IMR-90 (cell line): ENCODE measurements at regions not wholly inside any gene's neighbourhood (a gene's known extent, or its start where the extent isn't known, plus 50 kb on each side); places are given as distances from the start of the nearest gene placed in this dataset.

ENCODE experiments used
- ATAC-seq: fragments of 200-7000 bp; cut with Tn5 transposase; 2 replicates; pipeline ENCODE4 v1.9.1; 2020; ENCODE audit warnings: low read depth, mild to moderate bottlenecking, moderate library complexity
- BruUV-seq: library from RNA; stranded (reverse); fragments of 400-500 nt; replicated peaks from 2 replicates; lab custom pipeline; 2021; lab: Mats Ljungman, UMichigan
- CTCF ChIA-PET: fragments of 300-600 bp; formaldehyde crosslinking; extraction: SDS; loops from one replicate; lab custom pipeline; 2021; ENCODE audit warnings: antibody characterized with exemption; lab: Yijun Ruan, JAX
- POLR2A ChIA-PET: fragments of 300-600 bp; sonication (Branson Sonifier 250); formaldehyde crosslinking; loops from one replicate; lab custom pipeline; 2022; ENCODE audit warnings: antibody characterized with exemption; ENCODE audit not compliant: unreplicated experiment; lab: Charles Lee
- DNase-seq: peaks from one replicate; pipeline ENCODE4 v3.0.0; 2013
- H2AFZ ChIP-seq: replicated peaks from 2 replicates; pipeline ENCODE3; 2013; ENCODE audit warnings: low read length, mild to moderate bottlenecking; ENCODE audit not compliant: poor library complexity
- H2AK5ac ChIP-seq: 2 replicates; pipeline ENCODE4 v1.6.1; 2013; ENCODE audit warnings: low read depth, low read length, inconsistent platforms
- H2AK9ac ChIP-seq: replicated peaks from 2 replicates; pipeline ENCODE3; 2013; ENCODE audit warnings: mild to moderate bottlenecking, low read depth, low read length, moderate library complexity; ENCODE audit not compliant: poor library complexity
- H2BK120ac ChIP-seq: 2 replicates; pipeline ENCODE4 v1.6.1; 2013; ENCODE audit warnings: low read depth, low read length, inconsistent platforms
- H2BK15ac ChIP-seq: 3 replicates; pipeline ENCODE4 v1.6.1; 2013; ENCODE audit warnings: low read depth, low read length, inconsistent platforms
- H2BK20ac ChIP-seq: 2 replicates; pipeline ENCODE4 v1.6.1; 2013; ENCODE audit warnings: low read depth, mild to moderate bottlenecking, inconsistent platforms, low read length, moderate library complexity
- H2BK5ac ChIP-seq: 2 replicates; pipeline ENCODE4 v1.6.1; 2013; ENCODE audit warnings: mild to moderate bottlenecking, low read depth, low read length, inconsistent platforms; ENCODE audit not compliant: poor library complexity, severe bottlenecking
- H3K14ac ChIP-seq: replicated peaks from 2 replicates; pipeline ENCODE4 v1.6.1; 2013; ENCODE audit warnings: low read depth, low read length, inconsistent platforms
- H3K18ac ChIP-seq: 2 replicates; pipeline ENCODE4 v1.6.1; 2013; ENCODE audit warnings: low read depth, low read length, control low read depth
- H3K23ac ChIP-seq: 2 replicates; pipeline ENCODE4 v1.6.1; 2013; ENCODE audit warnings: low read depth, low read length, inconsistent platforms
- H3K27ac ChIP-seq: 2 replicates; pipeline ENCODE4 v1.5.1; 2013; ENCODE audit warnings: mild to moderate bottlenecking, control low read depth, low read length; ENCODE audit not compliant: insufficient read depth
- H3K27me3 ChIP-seq: 2 replicates; pipeline ENCODE4 v1.6.1; 2013; ENCODE audit warnings: low read length; ENCODE audit not compliant: control insufficient read depth, insufficient read depth
- H3K36me3 ChIP-seq: 2 replicates; pipeline ENCODE4 v1.6.1; 2013; ENCODE audit warnings: low read length, mixed read lengths; ENCODE audit not compliant: control insufficient read depth, insufficient read depth
- H3K4ac ChIP-seq: 2 replicates; pipeline ENCODE4 v1.6.1; 2013; ENCODE audit warnings: low read depth, low read length, inconsistent platforms
- H3K4me1 ChIP-seq: 2 replicates; pipeline ENCODE4 v1.6.1; 2013; ENCODE audit warnings: low read length, mixed read lengths; ENCODE audit not compliant: control insufficient read depth, insufficient read depth
- H3K4me2 ChIP-seq: 2 replicates; pipeline ENCODE4 v1.6.1; 2013; ENCODE audit warnings: low read depth, mild to moderate bottlenecking, control low read depth, low read length, moderate library complexity
- H3K4me3 ChIP-seq: 2 replicates; pipeline ENCODE4 v1.5.1; 2013; ENCODE audit warnings: low read depth, mild to moderate bottlenecking, control low read depth, low read length, moderate library complexity; ENCODE audit not compliant: insufficient read depth
- H3K56ac ChIP-seq: 2 replicates; pipeline ENCODE4 v1.6.1; 2013; ENCODE audit warnings: low read length, inconsistent platforms; ENCODE audit not compliant: insufficient read depth; ENCODE audit errors: extremely low read depth
- H3K79me1 ChIP-seq, 2 experiments: 2 replicates each; pipeline ENCODE4 v1.6.1; 2013; ENCODE audit warnings: low read length in 2 of 2, inconsistent platforms in 1 of 2, low read depth in 1 of 2
- H3K9ac ChIP-seq: 2 replicates; pipeline ENCODE4 v1.6.1; 2013; ENCODE audit warnings: low read depth, low read length, control low read depth
- H3K9me1 ChIP-seq: 2 replicates; pipeline ENCODE4 v1.6.1; 2013; ENCODE audit warnings: low read length, inconsistent platforms; ENCODE audit not compliant: insufficient read depth
- H3K9me3 ChIP-seq: 2 replicates; pipeline ENCODE4 v1.6.1; 2013; ENCODE audit warnings: low read length; ENCODE audit not compliant: control insufficient read depth, insufficient read depth
- H4K20me1 ChIP-seq: 2 replicates; pipeline ENCODE4 v1.6.1; 2013; ENCODE audit warnings: low read length, inconsistent platforms; ENCODE audit not compliant: insufficient read depth
- H4K5ac ChIP-seq: 2 replicates; pipeline ENCODE4 v1.6.1; 2013; ENCODE audit warnings: mild to moderate bottlenecking, low read depth, low read length, control low read depth
- H4K8ac ChIP-seq, 2 experiments: 2 replicates each; pipeline ENCODE4 v1.6.1; 2013; ENCODE audit warnings: low read depth in 2 of 2, low read length in 2 of 2, control low read depth in 1 of 2, inconsistent platforms in 1 of 2
- H4K91ac ChIP-seq: 2 replicates; pipeline ENCODE4 v1.6.1; 2013; ENCODE audit warnings: low read depth, low read length, inconsistent platforms; ENCODE audit not compliant: insufficient read depth
- RCOR1 ChIP-seq: IDR thresholded peaks from 2 replicates; pipeline ENCODE4 v1.6.1; 2012; ENCODE audit warnings: mild to moderate bottlenecking, low read length, improper control_type of control experiment; ENCODE audit not compliant: insufficient replicate concordance
- WGBS, 2 experiments: methylation state at CpG; one replicate each; pipeline versions ENCODE4 v1.1.5 to v1.1.7; 2013; ENCODE audit warnings: missing lambda C conversion rate in 2 of 2; ENCODE audit not compliant: insufficient read length in 1 of 2; ENCODE audit errors: extremely low coverage in 2 of 2; 5-methylcytosine and 5-hydroxymethylcytosine counted together
- dilution Hi-C: fragments of 300-500 bp; cut with HindIII; formaldehyde crosslinking; loops from one replicate; pipeline ENCODE4 v1.14.3; 2018; ENCODE audit warnings: low sequenced_read_pairs; ENCODE audit not compliant: unreplicated experiment
- in situ Hi-C: fragments of 300-500 bp; cut with MboI; formaldehyde crosslinking; loops from 3 replicates; pipeline ENCODE4 v1.14.3; 2019; ENCODE audit warnings: low sequenced_read_pairs, inconsistent platforms, mixed read lengths
- intact Hi-C: fragments of 100-400 bp; cut with micrococcal nuclease; formaldehyde crosslinking; loops from 2 replicates; pipeline ENCODE4 v1.10.0; 2022

DNA sequence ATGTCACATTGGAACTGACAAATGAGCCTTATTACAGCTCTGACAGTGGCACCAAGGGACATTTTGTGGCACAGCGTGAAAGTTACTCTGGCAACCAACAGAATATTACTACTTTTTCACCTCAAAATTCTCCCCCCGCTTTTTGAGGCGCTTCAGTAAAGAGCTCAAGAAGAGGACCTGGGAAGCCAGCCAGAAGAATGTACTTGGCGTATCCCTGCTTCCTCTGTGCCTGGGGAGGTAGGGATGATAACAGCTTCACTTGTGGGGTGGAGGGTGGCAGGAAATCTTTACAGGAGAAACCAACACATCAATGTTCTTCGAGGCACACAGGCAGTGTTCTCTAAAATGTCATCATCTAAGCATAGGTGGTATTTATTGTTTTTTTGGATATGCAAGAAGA lies 624.1 kb downstream of the NR2F1-AS1 start:
- Histone ChIP-seq H2BK120ac (no peak overlapping the region), H2AK5ac (no peak overlapping the region), H2BK20ac (no peak overlapping the region), H3K56ac (no peak overlapping the region), H4K20me1 (no peaks in the 10 kb centered on the region), H3K9me1 (no peaks in the 10 kb centered on the region), H3K9me3 (peaks cover 7% of the 10 kb centered on the region; the same call in 1 of the 2 replicates), H3K36me3 (no peaks in the 10 kb centered on the region), H4K5ac (no peak overlapping the region), H3K9ac (no peak overlapping the region), H2BK5ac (no peak overlapping the region), H2AFZ (no peak overlapping the region), H3K4me1 (no peaks in the 10 kb centered on the region), H3K4me3 (no peak overlapping the region), H4K8ac (no peak overlapping the region), H4K91ac (no peak overlapping the region), H3K27me3 (no peaks in the 10 kb centered on the region), H2AK9ac (no peak overlapping the region), H3K27ac (no peak overlapping the region), H3K4ac (no peak overlapping the region), H2BK15ac (no peak overlapping the region), H3K79me1 (no peaks in the 10 kb centered on the region), H3K18ac (no peak overlapping the region), H3K14ac (no peak overlapping the region), H3K4me2 (no peak overlapping the region), H3K23ac (no peak overlapping the region)
- DNase-seq (no peak), ATAC-seq (no peak)
- ChIA-PET CTCF (interaction anchor here (0.6 kb wide), 1 partner anchor 97 kb away, joined by 12 read pairs; no protein-coding TSS in a partner anchor), POLR2A (no interaction called here)
- intact Hi-C loops: no loop called here
- no peak for TF ChIP-seq RCOR1
- dilution Hi-C loops: no loop called here
- no TSS peak for BruUV-seq
- no CpG with 5 or more reads among the region's 5 CpGs for WGBS, 2 experiments
- in situ Hi-C loops: no loop called here
